ENCODE measurements at regions not wholly inside any gene's neighbourhood (a gene's known extent, or its start where the extent isn't known, plus 50 kb on each side); places are given as distances from the start of the nearest gene placed in this dataset.

- intact Hi-C loops (cut with DNase I), result no loop called here
- ATAC-seq (no peak), DNase-seq (no peak)
Measured at GRCh38 chr2:203789618-203790017, 78.0 kb upstream of the CTLA4 start.

DNA sequence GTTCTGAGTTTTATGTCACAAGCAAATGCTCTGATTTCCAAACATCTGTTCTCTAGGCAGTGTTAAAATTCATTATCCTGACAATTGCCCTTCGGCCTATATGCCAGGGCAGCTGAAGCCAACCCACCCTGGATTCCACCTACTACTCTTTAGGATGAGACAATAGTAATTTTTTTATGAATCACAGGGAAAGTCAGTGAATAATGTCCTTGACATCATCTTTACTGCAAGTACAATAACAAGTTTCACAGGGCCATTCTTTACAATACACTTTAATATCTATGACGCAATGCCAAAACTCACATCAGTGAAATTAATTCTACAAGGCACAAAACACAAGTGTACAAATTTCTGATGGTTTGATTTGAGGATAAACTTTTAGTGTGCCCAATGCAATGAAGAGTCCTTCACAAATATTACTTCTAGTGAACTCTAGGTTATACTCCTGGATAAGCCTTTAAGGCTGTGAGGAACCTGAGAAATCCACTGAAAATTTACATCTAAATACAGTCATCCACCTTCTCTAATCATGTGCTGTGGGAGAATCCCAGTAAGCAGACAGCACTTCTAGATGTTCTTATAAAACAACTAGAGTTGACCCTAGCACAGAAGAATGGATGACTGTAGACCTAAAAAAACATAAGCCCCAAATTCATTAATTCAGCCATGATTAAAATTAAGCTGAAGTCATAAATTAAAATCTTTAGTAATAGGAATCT, 77.3 kb upstream of the CTLA4 start:
- no peak for DNase-seq
- no peak for ATAC-seq
- intact Hi-C loops (cut with DNase I), result no loop called here

DNA sequence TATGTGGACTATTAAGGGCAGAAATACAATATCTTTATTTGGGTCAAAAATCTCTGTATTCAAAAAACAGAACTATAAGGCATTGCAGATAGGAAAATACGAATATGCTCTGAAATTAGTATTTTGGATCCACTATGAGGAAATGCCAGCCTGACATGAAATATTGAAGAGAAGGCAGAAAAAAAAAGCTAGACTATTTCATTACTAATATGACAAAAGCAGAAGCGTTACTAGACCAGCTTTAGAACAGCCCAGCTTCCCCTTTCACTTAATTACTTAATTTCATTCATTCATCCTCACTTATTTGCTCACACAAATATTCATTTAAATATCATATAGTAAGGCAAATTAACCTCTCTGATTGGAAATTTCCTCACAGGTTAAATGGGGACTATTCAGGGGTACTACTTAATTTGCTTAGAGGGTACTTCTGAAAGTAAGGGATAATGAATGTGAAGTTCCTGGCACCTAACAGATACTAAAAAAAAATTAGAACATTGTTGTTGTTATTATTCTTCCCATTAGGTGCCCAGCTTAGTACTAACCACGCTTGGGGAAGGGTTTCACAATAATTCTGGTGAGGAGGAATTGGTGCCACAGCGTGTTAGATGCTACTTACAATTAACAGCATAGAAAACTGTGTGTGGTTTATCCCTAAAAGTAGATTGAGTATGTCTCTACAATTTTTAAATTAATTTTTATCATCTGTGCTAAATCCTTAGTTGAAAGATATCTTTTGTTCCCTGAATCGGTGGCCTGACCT, 71.1 kb upstream of the CTLA4 start:
- ATAC-seq, result peak in 1 of 2 donors; percentile 35
- intact Hi-C loops (cut with DNase I), result no loop called here
- no peak for DNase-seq

DNA sequence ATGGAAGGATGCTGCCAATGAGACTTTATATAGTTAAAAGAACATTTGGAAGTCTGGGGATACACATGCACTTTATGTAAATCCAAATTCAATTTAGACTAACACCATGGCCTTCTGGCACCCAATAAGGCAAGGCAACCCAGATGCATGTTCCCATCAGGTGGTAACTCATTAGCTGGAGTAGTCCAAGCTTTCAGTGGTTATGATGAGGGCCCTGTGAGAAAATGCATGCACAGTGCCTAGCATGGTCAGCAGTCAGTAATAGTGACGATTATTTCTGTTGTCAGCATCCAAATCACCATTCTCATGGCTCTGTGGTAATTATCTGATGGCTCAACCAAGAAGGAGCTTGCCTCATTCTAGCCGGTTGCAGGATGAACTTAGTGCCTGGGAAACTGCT, 70.3 kb upstream of the CTLA4 start:
- no peak for DNase-seq
- intact Hi-C loops (cut with DNase I), result no loop called here
- ATAC-seq, result no peak

GRCh38 chr2:203797712-203798111, 69.9 kb upstream of the CTLA4 start:
- ATAC-seq (no peak), DNase-seq (no peak)
- intact Hi-C loops (cut with DNase I), result no loop called here

DNA sequence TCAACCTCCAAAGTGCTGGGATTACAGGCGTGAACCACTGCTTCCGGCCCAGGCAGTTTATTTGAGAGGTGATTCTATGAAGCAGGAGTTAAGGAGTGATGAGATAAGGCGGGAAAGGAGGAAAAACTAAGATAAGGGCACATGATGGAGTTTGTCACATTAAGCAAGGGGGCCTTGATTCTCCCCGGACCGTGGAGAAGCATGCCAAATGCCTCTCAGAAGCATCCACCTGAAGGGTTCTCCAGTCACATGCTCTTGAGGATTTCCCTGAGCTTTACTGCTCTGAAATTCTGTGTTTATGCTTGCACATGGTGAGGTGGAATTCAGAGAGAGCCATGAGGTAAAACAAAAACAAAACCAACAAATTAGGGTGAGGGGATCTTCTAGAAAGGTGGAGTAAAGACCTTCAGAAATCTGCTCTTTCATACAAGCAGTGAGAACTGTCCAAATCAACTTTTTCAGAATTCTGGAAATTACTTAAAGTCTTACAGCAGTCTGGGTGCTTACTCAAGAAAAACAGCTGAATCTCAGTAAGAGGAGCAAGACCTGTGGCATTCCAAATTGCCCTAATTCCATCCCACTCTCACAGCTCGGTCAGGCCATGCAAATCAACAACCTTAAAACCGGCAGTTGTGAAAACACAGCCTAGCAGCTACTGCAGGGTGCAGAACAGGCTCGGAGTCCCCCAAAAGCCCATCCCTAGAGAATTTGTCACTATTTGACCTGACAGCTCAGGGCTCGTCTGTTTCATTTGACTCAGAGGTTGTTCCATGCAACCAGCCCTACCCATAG, 69.1 kb upstream of the CTLA4 start:
- no peak for ATAC-seq
- intact Hi-C loops (cut with DNase I), result no loop called here
- no peak for DNase-seq

DNA sequence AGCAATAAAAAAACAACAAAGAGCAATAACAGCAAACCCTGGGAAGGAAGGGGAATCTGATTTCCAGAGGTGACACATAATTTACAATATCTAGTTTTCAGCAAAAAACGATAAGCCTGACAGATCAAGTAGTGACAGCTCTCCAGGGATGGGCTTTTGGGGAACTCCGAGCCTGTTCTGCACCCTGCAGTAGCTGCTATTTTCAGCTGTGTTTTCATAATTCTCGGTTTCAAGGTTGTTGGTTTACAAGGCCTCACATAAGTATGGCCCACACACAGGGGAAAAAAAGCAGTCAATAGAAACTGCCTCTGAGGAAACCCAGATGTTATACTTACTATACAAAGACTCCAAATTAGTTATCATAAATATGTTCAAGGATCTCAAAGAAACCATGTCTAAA, 67.7 kb upstream of the CTLA4 start:
- ATAC-seq (no peak), DNase-seq (no peak)
- intact Hi-C loops (cut with DNase I), result no loop called here

GRCh38 chr2:203800783-203801182, 66.8 kb upstream of the CTLA4 start:
- DNase-seq (no peak), ATAC-seq (no peak)
- intact Hi-C loops (cut with DNase I), result no loop called here

- intact Hi-C loops (cut with DNase I), result no loop called here
- DNase-seq (no peak), ATAC-seq (no peak)
Measured at GRCh38 chr2:203802342-203803052, 65.1 kb upstream of the CTLA4 start.

GRCh38 chr2:203803053-203803429, 64.5 kb upstream of the CTLA4 start:
- ATAC-seq (no peak), DNase-seq (no peak)
- intact Hi-C loops (cut with DNase I), result no loop called here

DNA sequence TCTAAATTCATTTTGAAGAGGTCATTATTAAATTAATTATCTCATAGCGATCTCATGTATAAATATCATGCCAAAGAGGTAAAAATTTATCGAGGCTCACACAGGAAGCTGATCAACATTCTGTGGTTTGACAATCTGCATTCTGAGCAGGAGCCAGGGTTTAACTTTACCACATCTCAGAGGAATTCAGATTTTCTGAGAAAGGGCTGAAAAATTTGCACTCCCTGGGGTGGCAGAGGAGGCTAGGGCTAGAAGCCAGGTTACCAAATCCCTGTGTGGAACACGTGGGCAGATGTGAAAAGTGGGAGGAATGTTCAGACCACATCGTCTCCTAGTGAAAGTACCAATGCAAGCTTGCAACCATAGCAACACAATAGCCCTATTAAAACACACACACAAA, 63.5 kb upstream of the CTLA4 start:
- peak; percentile 89 to 93 for ATAC-seq
- no peak for DNase-seq
- intact Hi-C loops (cut with DNase I), result no loop called here

GRCh38 chr2:203804764-203805485, 62.6 kb upstream of the CTLA4 start:
- intact Hi-C loops (cut with DNase I), result no loop called here
- ATAC-seq (peak in 1 of 2 donors; percentile 75), DNase-seq (no peak)

- DNase-seq (no peak), ATAC-seq (no peak)
- intact Hi-C loops (cut with DNase I), result no loop called here
Measured at GRCh38 chr2:203805486-203805838, 62.1 kb upstream of the CTLA4 start.

DNA sequence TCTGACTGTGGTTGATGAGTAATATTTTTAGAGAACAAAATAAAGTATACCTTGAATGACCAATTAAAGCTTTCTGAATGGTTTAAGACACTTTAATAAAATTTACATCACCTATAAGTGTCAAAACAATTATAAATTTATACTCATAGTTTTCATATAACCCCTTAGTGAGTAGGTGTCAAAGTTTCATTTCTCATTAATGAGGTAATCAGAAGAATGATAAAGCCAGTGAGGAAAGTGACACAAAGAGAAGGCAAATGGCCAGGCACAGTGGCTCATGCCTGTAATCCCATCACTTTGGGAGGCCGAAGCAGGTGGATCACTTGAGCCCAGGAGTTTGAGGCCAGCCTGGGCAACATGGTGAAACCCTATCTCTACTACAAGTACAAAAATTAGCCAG, 60.8 kb upstream of the CTLA4 start:
- DNase-seq (no peak), ATAC-seq (no peak)
- intact Hi-C loops (cut with DNase I), result no loop called here

DNA sequence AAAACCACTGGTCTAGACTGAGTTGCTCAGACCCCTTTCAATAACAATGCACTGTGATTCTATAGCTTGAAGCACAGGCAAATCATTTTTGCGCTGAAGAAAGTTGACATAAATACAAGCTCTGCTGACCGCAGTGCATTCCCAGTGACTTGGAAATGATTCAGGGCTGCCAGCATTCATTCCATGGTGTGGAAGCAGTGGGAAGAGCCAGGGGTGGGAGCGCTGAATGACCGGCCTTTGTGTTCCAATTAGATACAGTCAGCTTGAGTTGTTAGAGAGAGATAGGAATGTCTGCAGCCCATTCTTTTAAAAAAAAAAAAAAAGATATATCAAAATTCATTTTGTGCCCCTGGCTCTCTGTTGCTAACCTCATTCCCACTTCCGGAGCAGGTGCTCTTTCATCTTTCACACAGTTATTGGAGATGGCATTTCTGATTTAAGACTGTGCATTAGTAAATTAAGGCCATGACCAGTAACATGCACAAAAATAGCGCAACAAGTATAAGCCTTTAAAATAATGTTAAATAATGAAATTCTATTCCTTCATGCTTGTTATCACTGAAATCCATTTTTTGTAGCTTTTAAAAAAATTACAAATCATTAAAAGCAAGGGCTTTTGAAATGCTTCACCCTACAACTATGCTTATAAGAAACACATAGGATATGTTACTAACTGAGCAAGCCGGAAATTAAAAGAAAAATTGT, 59.4 kb upstream of the CTLA4 start:
- DNase-seq (peak; percentile 53), ATAC-seq (peak in 1 of 2 donors; percentile 9)
- intact Hi-C loops (cut with DNase I), result no loop called here

DNA sequence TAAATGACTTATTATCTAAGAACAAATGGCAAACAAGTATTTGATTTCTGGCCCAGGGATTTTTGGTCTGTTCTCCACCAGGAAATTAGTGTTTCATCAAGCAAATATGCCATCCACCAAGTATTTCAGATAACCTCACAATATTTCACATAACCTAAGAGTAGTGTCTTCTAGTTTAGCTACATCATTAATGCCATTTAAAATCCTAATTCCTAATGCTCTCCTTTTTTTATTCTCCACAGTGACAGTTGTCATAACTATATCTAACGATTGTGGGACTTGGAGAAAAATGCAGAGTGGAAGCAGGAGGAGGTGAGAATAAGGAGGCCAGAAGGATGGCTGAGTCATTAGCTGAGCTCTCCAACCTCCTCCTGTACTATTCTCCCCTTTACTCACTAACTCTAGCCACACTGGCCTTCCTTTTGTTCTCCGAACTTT, 58.5 kb upstream of the CTLA4 start:
- intact Hi-C loops (cut with DNase I), result no loop called here
- peak in 1 of 2 donors; percentile 48 for ATAC-seq
- no peak for DNase-seq

GRCh38 chr2:203809991-203810510, 57.5 kb upstream of the CTLA4 start:
- DNase-seq (no peak), ATAC-seq (no peak)
- intact Hi-C loops (cut with DNase I), result loop anchor here in 1 of 2 donors (10.0 kb wide), 1 partner anchor 325 kb away; no protein-coding TSS in a partner anchor

All from left cardiac atrium (tissue), 4 donors.